ENCODE measurements at regions not wholly inside any gene's neighbourhood (a gene's known extent, or its start where the extent isn't known, plus 50 kb on each side); places are given as distances from the start of the nearest gene placed in this dataset.

DNA sequence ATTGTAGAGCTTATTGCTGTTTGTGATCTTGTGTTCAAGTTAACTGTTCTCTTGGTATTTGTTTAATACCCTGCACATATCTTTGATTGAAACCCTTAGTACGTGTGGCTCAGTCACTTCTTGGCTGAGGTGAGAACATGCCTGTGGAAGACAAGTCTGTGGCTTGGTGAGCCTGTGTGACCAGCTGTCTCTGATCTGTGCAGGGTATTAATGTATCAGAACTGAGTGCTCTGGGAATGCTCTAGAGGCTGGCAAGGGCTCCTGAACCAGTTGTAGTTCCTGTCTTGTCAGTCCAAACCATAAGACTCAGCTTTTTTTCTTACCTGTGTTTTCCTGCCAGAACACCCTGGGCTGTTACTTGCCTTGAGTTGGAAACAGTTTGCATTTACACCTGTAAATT lies 52.4 kb upstream of the EPHA4 start:
- DNase-seq (ENCODE audit: low read depth in 2 of 2) = no peak
